GM13976 (cell line): ENCODE measurements at regions not wholly inside any gene's neighbourhood (a gene's known extent, or its start where the extent isn't known, plus 50 kb on each side); places are given as distances from the start of the nearest gene placed in this dataset.

Experiments
- DNase-seq: peaks from one replicate; pipeline ENCODE4 v3.0.0; 2012; ENCODE audit warnings: low spot score
- in situ Hi-C: fragments of 300-500 bp; cut with MboI; formaldehyde crosslinking; loops from one replicate; pipeline ENCODE4 v1.12.0; 2022; ENCODE audit warnings: low sequenced_read_pairs, mixed read lengths, inconsistent platforms; ENCODE audit not compliant: unreplicated experiment
- TF ChIP-seq, protein P1 (sequence below): IDR thresholded peaks from 2 replicates; pipeline ENCODE4 v1.5.1; 2012; ENCODE audit warnings: borderline replicate concordance, mild to moderate bottlenecking; ENCODE audit not compliant: insufficient read depth; ENCODE audit errors: extremely low read depth, missing control alignments, control extremely low read depth

GRCh38 chr1:208962867-208963266 lies 620.6 kb upstream of the CAMK1G start:
- in situ Hi-C loops, result no loop called here
- DNase-seq, result no peak
- TF ChIP-seq, protein P1, sequence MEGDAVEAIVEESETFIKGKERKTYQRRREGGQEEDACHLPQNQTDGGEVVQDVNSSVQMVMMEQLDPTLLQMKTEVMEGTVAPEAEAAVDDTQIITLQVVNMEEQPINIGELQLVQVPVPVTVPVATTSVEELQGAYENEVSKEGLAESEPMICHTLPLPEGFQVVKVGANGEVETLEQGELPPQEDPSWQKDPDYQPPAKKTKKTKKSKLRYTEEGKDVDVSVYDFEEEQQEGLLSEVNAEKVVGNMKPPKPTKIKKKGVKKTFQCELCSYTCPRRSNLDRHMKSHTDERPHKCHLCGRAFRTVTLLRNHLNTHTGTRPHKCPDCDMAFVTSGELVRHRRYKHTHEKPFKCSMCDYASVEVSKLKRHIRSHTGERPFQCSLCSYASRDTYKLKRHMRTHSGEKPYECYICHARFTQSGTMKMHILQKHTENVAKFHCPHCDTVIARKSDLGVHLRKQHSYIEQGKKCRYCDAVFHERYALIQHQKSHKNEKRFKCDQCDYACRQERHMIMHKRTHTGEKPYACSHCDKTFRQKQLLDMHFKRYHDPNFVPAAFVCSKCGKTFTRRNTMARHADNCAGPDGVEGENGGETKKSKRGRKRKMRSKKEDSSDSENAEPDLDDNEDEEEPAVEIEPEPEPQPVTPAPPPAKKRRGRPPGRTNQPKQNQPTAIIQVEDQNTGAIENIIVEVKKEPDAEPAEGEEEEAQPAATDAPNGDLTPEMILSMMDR, result no peak

DNA sequence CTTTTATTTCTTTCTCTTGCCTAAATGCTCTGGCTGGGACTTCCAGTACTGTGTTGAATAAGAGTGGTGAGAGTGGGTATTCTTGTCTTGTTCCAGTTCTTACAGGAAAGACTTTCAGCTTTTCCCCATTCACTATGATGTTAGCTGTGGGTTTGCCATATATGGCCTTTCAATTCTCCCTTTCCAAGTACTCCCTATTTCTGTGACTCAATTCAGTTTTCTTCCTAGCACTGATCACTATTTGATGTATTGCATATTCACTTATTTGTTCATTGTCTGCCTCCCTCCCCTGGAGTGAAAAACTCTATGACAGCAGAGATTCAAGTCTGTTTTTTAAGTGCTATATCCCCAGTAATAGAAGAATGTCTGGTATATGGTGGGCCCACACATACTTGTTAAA lies 618.2 kb upstream of the CAMK1G start:
- DNase-seq, result no peak
- in situ Hi-C loops, result no loop called here
- TF ChIP-seq, protein P1, result no peak

- TF ChIP-seq, protein P1, result no peak
- in situ Hi-C loops, result no loop called here
- DNase-seq, result no peak
Measured at GRCh38 chr1:208967334-208967733, 616.2 kb upstream of the CAMK1G start.

- DNase-seq, result no peak
- in situ Hi-C loops, result no loop called here
- TF ChIP-seq, protein P1, result no peak
Measured at GRCh38 chr1:208974717-208975116, 608.8 kb upstream of the CAMK1G start.

GRCh38 chr1:208975456-208975855 lies 608.1 kb upstream of the CAMK1G start:
- no peak for DNase-seq
- TF ChIP-seq, protein P1, result no peak
- in situ Hi-C loops, result no loop called here

- in situ Hi-C loops, result no loop called here
- DNase-seq, result no peak
- TF ChIP-seq, protein P1, result no peak
Measured at GRCh38 chr1:208977012-208977411, 606.5 kb upstream of the CAMK1G start.

GRCh38 chr1:208977638-208978256 lies 605.8 kb upstream of the CAMK1G start:
- TF ChIP-seq, protein P1, result no peak
- no peak for DNase-seq
- in situ Hi-C loops, result no loop called here
